ENCODE measurements at regions not wholly inside any gene's neighbourhood (a gene's known extent, or its start where the extent isn't known, plus 50 kb on each side); places are given as distances from the start of the nearest gene placed in this dataset.

- TF ChIP-seq ZBTB21 (tag by site-specific recombination; IDR thresholded peaks at IDR 0.05), result no peak
- no peak for TF ChIP-seq MYNN (tag by site-specific recombination; IDR thresholded peaks at IDR 0.05; ENCODE audit: borderline replicate concordance)
- no peak for TF ChIP-seq ZNF335 (tag by site-specific recombination; conservative IDR thresholded peaks at IDR 0.05)
- no peak for TF ChIP-seq ZNF626 (tag by site-specific recombination; IDR thresholded peaks at IDR 0.05)
- TF ChIP-seq ZNF514 (tag by site-specific recombination; IDR thresholded peaks at IDR 0.05), result no peak
- TF ChIP-seq ZNF366 (tag by site-specific recombination; conservative IDR thresholded peaks at IDR 0.05), result no peak
- no peak for TF ChIP-seq ZNF211 (tag by site-specific recombination; IDR thresholded peaks at IDR 0.05; ENCODE audit: low read depth)
Observed at GRCh38 chr5:122257000-122257399, 55.0 kb upstream of the SNCAIP start (continued).

- ChIA-PET POLR2A (no interaction called here), CTCF (no interaction called here)
- TF ChIP-seq, protein P1, sequence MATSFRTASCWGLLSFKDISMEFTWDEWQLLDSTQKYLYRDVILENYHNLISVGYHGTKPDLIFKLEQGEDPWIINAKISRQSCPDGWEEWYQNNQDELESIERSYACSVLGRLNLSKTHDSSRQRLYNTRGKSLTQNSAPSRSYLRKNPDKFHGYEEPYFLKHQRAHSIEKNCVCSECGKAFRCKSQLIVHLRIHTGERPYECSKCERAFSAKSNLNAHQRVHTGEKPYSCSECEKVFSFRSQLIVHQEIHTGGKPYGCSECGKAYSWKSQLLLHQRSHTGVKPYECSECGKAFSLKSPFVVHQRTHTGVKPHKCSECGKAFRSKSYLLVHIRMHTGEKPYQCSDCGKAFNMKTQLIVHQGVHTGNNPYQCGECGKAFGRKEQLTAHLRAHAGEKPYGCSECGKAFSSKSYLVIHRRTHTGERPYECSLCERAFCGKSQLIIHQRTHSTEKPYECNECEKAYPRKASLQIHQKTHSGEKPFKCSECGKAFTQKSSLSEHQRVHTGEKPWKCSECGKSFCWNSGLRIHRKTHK (tag by site-specific recombination; IDR thresholded peaks at IDR 0.05), result no peak
- TF ChIP-seq PRDM2 (tag by site-specific recombination; IDR thresholded peaks at IDR 0.05; ENCODE audit: borderline replicate concordance) (no peak), EGR2 (tag by site-specific recombination; IDR thresholded peaks at IDR 0.05; ENCODE audit: low read depth) (no peak), KLF1 (tag by site-specific recombination; IDR thresholded peaks at IDR 0.05) (no peak), ZNF214 (tag by site-specific recombination; IDR thresholded peaks at IDR 0.05; ENCODE audit: borderline replicate concordance) (no peak)
- TF ChIP-seq, protein P2, sequence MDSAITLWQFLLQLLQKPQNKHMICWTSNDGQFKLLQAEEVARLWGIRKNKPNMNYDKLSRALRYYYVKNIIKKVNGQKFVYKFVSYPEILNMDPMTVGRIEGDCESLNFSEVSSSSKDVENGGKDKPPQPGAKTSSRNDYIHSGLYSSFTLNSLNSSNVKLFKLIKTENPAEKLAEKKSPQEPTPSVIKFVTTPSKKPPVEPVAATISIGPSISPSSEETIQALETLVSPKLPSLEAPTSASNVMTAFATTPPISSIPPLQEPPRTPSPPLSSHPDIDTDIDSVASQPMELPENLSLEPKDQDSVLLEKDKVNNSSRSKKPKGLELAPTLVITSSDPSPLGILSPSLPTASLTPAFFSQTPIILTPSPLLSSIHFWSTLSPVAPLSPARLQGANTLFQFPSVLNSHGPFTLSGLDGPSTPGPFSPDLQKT (IDR thresholded peaks at IDR 0.05; ENCODE audit: borderline replicate concordance, low read depth, low read length), result no peak
- no peaks in the 10 kb centered on the region for H3K36me3 ChIP-seq (ENCODE audit: control insufficient read depth in 2 of 2, insufficient read depth in 1 of 2, low read length in 2 of 2)
- H3K4me3 ChIP-seq (ENCODE audit: low read depth, low read length), result no peak overlapping the region
- no peak overlapping the region for H3K27ac ChIP-seq (ENCODE audit: extremely low read depth, low read depth, low read length)
- no peaks in the 10 kb centered on the region for H3K4me1 ChIP-seq (ENCODE audit: control insufficient read depth, insufficient read depth, low read length)
- no peaks in the 10 kb centered on the region; the same call in 1 of the 2 replicates for H3K9me3 ChIP-seq (ENCODE audit: control insufficient read depth, insufficient read depth, low read depth, low read length)
Observed at GRCh38 chr5:122258241-122258640, 53.8 kb upstream of the SNCAIP start.

DNA sequence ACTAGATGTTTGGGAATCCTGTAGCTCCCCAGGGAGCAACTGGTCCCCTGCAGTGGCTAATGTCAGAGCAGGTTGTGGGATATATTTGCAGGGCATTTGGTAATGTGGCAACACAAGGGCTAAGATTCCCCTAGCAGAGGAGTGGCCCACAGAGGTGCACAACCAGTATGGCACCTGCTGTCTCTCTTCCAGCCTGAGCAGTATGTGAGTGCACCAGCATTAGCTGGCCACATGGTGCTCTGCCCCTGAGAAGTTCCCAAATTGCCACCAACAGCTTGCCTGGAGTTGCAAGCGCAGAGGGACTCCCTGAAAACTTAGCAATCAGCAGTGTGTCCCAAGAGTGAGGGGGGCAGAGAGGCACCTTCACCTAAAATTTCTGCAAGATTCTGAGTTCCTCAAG lies 53.2 kb upstream of the SNCAIP start:
- H3K9me3 ChIP-seq (ENCODE audit: control insufficient read depth, insufficient read depth, low read depth, low read length), result no peaks in the 10 kb centered on the region; the same call in 1 of the 2 replicates
- H3K4me1 ChIP-seq (ENCODE audit: control insufficient read depth, insufficient read depth, low read length), result no peaks in the 10 kb centered on the region
- H3K27ac ChIP-seq (ENCODE audit: extremely low read depth, low read depth, low read length), result no peak overlapping the region
- ChIA-PET CTCF (no interaction called here), POLR2A (no interaction called here)
- no peak overlapping the region for H3K4me3 ChIP-seq (ENCODE audit: low read depth, low read length)
- no peaks in the 10 kb centered on the region for H3K36me3 ChIP-seq (ENCODE audit: control insufficient read depth in 2 of 2, insufficient read depth in 1 of 2, low read length in 2 of 2)
- TF ChIP-seq ZNF157 (tag by site-specific recombination; IDR thresholded peaks at IDR 0.05), result no peak
- no peak for TF ChIP-seq ZNF791 (tag by site-specific recombination; IDR thresholded peaks at IDR 0.05)
- TF ChIP-seq ZNF324 (tag by site-specific recombination; IDR thresholded peaks at IDR 0.05), result no peak
- TF ChIP-seq ZNF121 (tag by site-specific recombination; IDR thresholded peaks at IDR 0.05), result no peak
- TF ChIP-seq ZNF629 (tag by site-specific recombination; IDR thresholded peaks at IDR 0.05), result no peak
- no peak for TF ChIP-seq ZNF23 (tag by site-specific recombination; IDR thresholded peaks at IDR 0.05; ENCODE audit: borderline replicate concordance)
- TF ChIP-seq ZNF664 (tag by site-specific recombination; IDR thresholded peaks at IDR 0.05), result no peak
- TF ChIP-seq SCRT1 (tag by site-specific recombination; IDR thresholded peaks at IDR 0.05; ENCODE audit: borderline replicate concordance), result no peak
- no peak for TF ChIP-seq GLIS2 (tag by site-specific recombination; IDR thresholded peaks at IDR 0.05)
- TF ChIP-seq, protein P3, sequence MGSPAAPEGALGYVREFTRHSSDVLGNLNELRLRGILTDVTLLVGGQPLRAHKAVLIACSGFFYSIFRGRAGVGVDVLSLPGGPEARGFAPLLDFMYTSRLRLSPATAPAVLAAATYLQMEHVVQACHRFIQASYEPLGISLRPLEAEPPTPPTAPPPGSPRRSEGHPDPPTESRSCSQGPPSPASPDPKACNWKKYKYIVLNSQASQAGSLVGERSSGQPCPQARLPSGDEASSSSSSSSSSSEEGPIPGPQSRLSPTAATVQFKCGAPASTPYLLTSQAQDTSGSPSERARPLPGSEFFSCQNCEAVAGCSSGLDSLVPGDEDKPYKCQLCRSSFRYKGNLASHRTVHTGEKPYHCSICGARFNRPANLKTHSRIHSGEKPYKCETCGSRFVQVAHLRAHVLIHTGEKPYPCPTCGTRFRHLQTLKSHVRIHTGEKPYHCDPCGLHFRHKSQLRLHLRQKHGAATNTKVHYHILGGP (tag by site-specific recombination; IDR thresholded peaks at IDR 0.05), result no peak
- no peak for TF ChIP-seq KLF10 (tag by site-specific recombination; IDR thresholded peaks at IDR 0.05)
